ENCODE measurements at regions not wholly inside any gene's neighbourhood (a gene's known extent, or its start where the extent isn't known, plus 50 kb on each side); places are given as distances from the start of the nearest gene placed in this dataset.

DNA sequence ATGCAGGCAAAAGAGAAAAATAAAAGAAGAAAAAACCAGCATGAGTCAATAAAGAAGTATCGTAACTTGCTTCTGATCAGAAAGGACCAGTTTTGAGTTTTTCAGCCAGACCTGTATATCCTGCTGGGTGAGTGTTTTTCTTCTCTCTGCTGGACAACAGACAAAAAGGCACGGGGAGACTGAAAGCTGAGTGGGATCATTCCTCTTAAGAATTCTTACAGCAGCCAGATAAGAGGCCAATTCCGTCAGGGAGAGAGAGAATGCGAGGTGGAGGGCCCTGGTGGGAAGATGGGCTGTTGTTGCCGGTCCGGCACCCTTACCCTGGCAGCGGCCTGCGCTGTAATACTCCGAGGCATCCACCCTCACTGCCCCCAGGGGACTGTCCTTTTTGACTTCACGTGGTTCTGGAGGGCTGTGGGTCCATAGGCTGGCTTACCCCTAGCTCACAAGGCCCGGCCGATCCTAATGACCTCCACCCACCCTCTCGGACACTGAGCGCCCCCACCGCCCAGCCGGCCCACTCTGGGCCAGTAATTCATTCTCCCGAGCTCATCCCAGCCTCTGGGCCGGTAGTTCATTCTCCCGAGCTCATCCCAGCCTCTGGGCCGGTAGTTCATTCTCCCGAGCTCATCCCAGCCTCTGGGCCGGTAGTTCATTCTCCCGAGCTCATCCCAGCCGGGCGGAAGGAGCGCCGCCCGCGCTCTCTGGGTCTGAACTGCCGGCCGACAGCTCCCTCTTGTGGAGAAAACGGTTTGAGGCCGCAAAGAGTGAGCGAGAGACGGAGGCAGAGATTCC, 118.3 kb upstream of the SIRPA start (continued):
- TF ChIP-seq, protein P1, sequence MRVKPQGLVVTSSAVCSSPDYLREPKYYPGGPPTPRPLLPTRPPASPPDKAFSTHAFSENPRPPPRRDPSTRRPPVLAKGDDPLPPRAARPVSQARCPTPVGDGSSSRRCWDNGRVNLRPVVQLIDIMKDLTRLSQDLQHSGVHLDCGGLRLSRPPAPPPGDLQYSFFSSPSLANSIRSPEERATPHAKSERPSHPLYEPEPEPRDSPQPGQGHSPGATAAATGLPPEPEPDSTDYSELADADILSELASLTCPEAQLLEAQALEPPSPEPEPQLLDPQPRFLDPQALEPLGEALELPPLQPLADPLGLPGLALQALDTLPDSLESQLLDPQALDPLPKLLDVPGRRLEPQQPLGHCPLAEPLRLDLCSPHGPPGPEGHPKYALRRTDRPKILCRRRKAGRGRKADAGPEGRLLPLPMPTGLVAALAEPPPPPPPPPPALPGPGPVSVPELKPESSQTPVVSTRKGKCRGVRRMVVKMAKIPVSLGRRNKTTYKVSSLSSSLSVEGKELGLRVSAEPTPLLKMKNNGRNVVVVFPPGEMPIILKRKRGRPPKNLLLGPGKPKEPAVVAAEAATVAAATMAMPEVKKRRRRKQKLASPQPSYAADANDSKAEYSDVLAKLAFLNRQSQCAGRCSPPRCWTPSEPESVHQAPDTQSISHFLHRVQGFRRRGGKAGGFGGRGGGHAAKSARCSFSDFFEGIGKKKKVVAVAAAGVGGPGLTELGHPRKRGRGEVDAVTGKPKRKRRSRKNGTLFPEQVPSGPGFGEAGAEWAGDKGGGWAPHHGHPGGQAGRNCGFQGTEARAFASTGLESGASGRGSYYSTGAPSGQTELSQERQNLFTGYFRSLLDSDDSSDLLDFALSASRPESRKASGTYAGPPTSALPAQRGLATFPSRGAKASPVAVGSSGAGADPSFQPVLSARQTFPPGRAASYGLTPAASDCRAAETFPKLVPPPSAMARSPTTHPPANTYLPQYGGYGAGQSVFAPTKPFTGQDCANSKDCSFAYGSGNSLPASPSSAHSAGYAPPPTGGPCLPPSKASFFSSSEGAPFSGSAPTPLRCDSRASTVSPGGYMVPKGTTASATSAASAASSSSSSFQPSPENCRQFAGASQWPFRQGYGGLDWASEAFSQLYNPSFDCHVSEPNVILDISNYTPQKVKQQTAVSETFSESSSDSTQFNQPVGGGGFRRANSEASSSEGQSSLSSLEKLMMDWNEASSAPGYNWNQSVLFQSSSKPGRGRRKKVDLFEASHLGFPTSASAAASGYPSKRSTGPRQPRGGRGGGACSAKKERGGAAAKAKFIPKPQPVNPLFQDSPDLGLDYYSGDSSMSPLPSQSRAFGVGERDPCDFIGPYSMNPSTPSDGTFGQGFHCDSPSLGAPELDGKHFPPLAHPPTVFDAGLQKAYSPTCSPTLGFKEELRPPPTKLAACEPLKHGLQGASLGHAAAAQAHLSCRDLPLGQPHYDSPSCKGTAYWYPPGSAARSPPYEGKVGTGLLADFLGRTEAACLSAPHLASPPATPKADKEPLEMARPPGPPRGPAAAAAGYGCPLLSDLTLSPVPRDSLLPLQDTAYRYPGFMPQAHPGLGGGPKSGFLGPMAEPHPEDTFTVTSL (CRISPR knock-in tag; IDR thresholded peaks at IDR 0.05; ENCODE audit: borderline replicate concordance) = no peak
- TF ChIP-seq, protein P2, sequence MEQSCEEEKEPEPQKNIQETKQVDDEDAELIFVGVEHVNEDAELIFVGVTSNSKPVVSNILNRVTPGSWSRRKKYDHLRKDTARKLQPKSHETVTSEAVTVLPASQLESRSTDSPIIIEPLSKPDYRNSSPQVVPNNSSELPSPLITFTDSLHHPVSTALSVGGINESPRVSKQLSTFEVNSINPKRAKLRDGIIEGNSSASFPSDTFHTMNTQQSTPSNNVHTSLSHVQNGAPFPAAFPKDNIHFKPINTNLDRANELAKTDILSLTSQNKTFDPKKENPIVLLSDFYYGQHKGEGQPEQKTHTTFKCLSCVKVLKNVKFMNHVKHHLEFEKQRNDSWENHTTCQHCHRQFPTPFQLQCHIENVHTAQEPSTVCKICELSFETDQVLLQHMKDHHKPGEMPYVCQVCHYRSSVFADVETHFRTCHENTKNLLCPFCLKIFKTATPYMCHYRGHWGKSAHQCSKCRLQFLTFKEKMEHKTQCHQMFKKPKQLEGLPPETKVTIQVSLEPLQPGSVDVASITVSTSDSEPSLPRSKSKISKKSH (CRISPR knock-in tag; IDR thresholded peaks at IDR 0.05; ENCODE audit: borderline replicate concordance) = peak; percentile 76; the same call in 1 of the 2 replicates
- TF ChIP-seq ZNF556 (CRISPR knock-in tag; IDR thresholded peaks at IDR 0.05; ENCODE audit: borderline replicate concordance) (0 out of 2 replicates have a peak, but pooled peaks have one; percentile 95), TARDBP (CRISPR knock-in tag; IDR thresholded peaks at IDR 0.05) (peak; percentile 92), FOXP1 (IDR thresholded peaks at IDR 0.05) (no peak), FOXP1 (CRISPR knock-in tag; IDR thresholded peaks at IDR 0.05) (no peak), ZBTB7A (CRISPR knock-in tag; IDR thresholded peaks at IDR 0.05) (no peak), ZNF549 (CRISPR knock-in tag; IDR thresholded peaks at IDR 0.05) (no peak)
- TF ChIP-seq, protein P3, sequence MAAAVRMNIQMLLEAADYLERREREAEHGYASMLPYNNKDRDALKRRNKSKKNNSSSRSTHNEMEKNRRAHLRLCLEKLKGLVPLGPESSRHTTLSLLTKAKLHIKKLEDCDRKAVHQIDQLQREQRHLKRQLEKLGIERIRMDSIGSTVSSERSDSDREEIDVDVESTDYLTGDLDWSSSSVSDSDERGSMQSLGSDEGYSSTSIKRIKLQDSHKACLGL (CRISPR knock-in tag; IDR thresholded peaks at IDR 0.05) = no peak
- TF ChIP-seq, protein P4, sequence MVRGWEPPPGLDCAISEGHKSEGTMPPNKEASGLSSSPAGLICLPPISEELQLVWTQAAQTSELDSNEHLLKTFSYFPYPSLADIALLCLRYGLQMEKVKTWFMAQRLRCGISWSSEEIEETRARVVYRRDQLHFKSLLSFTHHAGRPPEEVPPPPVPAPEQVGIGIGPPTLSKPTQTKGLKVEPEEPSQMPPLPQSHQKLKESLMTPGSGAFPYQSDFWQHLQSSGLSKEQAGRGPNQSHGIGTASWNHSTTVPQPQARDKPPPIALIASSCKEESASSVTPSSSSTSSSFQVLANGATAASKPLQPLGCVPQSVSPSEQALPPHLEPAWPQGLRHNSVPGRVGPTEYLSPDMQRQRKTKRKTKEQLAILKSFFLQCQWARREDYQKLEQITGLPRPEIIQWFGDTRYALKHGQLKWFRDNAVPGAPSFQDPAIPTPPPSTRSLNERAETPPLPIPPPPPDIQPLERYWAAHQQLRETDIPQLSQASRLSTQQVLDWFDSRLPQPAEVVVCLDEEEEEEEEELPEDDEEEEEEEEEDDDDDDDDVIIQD (CRISPR knock-in tag; IDR thresholded peaks at IDR 0.05; ENCODE audit: low read depth) = peak; percentile 65; the same call in 1 of the 2 replicates
- TF ChIP-seq, protein P5, sequence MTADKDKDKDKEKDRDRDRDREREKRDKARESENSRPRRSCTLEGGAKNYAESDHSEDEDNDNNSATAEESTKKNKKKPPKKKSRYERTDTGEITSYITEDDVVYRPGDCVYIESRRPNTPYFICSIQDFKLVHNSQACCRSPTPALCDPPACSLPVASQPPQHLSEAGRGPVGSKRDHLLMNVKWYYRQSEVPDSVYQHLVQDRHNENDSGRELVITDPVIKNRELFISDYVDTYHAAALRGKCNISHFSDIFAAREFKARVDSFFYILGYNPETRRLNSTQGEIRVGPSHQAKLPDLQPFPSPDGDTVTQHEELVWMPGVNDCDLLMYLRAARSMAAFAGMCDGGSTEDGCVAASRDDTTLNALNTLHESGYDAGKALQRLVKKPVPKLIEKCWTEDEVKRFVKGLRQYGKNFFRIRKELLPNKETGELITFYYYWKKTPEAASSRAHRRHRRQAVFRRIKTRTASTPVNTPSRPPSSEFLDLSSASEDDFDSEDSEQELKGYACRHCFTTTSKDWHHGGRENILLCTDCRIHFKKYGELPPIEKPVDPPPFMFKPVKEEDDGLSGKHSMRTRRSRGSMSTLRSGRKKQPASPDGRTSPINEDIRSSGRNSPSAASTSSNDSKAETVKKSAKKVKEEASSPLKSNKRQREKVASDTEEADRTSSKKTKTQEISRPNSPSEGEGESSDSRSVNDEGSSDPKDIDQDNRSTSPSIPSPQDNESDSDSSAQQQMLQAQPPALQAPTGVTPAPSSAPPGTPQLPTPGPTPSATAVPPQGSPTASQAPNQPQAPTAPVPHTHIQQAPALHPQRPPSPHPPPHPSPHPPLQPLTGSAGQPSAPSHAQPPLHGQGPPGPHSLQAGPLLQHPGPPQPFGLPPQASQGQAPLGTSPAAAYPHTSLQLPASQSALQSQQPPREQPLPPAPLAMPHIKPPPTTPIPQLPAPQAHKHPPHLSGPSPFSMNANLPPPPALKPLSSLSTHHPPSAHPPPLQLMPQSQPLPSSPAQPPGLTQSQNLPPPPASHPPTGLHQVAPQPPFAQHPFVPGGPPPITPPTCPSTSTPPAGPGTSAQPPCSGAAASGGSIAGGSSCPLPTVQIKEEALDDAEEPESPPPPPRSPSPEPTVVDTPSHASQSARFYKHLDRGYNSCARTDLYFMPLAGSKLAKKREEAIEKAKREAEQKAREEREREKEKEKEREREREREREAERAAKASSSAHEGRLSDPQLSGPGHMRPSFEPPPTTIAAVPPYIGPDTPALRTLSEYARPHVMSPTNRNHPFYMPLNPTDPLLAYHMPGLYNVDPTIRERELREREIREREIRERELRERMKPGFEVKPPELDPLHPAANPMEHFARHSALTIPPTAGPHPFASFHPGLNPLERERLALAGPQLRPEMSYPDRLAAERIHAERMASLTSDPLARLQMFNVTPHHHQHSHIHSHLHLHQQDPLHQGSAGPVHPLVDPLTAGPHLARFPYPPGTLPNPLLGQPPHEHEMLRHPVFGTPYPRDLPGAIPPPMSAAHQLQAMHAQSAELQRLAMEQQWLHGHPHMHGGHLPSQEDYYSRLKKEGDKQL (CRISPR knock-in tag; IDR thresholded peaks at IDR 0.05; ENCODE audit: low read depth) = peak; percentile 29; the same call in 1 of the 2 replicates

Measured in HepG2 (cell line).